ENCODE measurements at regions not wholly inside any gene's neighbourhood (a gene's known extent, or its start where the extent isn't known, plus 50 kb on each side); places are given as distances from the start of the nearest gene placed in this dataset.

- DNase-seq = no peak
Measured at GRCh38 chr5:56540266-56540665, 275.1 kb upstream of the MAP3K1 start.

GRCh38 chr5:56538580-56538979, 276.8 kb upstream of the MAP3K1 start:
- DNase-seq = no peak

DNA sequence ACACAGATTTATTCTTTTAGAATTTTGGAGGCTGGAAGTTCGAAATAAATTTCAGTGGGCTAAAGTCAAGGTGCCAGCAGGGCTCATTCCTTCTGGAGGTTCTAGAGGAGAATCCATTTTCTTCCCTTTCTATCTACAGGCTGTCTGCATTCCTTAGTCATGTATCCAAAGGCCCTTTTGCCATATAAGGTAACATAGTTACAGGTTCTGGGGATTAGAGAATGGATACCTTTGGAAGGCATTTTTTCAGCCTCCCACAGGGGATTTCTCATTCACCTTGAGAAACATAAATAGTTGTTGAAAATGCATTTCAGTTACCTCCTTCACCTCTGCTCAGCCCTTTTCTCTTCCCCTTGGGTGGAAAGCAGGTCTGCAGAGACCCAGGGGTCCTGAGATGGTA, 280.0 kb upstream of the MAP3K1 start:
- DNase-seq = no peak

DNA sequence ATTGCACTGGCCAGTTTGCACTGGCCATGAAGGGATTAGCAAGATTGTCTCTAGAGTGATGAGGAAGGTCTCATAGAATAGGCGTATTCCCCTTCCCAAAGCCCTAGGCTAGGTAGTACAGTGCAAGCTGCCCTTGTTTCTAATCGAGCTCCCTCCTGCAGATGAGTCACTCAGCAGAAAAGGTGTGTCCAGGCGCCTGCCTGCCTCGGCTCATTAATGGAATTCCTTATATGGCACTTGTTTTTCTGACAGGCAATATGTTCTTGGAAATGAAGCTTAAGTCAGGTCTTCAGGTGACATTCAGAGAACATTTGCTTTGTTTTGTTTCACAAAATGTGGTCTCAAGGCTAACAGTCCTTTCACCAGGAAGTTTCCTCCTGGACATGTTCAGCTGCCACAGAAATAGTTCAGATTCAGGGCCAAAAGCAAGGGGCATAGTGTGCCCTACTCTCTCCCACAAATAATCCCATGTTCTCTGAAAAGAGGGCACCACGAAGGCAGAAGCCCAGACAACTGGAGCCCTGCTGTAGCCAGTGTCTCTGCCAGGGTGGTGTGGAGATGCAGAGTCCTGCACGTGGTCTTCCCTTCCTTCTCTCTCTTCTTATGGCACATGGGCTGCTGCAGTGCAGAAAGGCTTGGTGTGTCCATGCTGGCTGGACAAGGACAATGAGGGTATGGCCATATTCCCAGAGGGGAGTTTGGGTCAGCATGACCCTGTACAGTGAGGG, 281.1 kb upstream of the MAP3K1 start:
- no peak for DNase-seq

DNA sequence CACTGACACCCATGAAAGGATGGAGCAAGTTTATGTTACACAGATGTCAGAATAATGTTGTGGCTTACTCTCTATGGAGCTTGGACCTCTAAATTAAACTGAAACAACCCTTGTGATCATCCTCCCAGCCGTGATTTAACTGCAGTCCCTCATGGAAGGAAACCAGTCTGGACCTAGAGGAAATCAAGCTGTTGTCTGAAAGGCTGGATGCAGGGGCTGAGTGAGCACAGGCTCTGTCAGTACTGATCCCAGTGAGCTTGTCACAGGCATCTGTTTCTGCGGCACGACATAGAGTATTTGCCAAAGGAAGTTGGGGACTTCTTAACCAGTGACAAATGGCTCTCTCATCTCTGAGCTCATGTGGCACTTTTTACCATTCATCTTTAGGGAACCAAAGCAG, 282.9 kb upstream of the MAP3K1 start:
- no peak for DNase-seq

- no peak for DNase-seq
Measured at GRCh38 chr5:56530626-56531138, 284.7 kb upstream of the MAP3K1 start.

DNA sequence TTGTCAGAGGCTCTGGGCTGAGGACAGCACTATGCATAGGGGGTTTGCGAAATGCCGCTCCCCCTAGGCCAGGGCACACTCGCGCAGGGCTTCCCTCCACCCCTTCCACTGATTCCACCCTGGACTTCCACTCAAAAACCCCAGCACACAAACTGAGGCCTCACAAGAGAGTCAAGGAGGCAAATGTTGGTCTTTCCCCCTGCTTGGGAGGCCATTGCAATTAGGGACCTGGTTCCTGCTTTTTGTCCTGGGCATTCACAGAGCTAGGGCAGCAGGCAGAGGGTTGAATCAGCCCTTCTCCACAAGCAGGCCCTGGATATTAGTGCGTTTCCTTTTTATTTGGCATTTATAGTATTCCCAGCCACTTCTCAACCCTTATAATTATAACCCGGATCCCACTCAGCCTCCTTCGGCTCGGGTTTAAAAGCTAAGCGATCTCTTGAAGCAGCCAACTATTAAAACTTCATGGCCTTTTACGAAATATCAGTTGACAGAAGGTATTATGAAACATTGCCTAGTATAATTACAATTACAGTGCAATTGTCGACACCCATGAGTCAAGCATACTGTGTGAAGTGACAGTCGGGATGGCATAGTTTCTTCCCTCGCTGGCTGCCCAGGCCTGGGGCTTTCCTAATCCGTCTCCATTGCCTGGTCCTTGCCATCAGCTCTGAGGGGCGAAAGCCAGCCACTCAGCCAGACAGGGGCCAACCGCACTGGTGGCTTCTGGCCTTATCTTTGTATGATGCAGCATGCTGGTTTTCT, 285.5 kb upstream of the MAP3K1 start:
- DNase-seq = no peak

DNA sequence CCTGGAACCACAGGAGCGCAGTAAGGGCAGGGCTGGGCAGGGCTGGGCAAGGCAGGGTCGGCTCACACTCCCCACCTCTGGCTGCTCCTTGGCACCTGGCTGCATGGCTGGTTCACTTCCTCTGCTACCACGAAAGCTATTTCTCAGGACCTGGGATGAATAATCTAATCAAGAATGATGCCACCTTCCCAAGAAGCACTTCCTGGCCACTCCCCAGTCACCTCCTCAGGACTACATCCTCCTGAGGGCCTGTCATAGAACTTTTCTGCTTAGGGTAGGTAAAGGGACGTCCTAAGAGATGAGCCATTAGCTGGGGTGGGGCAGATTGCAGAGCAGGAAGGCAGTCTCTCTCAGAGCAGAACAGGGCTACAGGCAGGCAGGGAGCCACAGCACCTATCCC, 288.2 kb upstream of the MAP3K1 start:
- DNase-seq = no peak

- DNase-seq = no peak
Measured at GRCh38 chr5:56525113-56525512, 290.2 kb upstream of the MAP3K1 start.

DNA sequence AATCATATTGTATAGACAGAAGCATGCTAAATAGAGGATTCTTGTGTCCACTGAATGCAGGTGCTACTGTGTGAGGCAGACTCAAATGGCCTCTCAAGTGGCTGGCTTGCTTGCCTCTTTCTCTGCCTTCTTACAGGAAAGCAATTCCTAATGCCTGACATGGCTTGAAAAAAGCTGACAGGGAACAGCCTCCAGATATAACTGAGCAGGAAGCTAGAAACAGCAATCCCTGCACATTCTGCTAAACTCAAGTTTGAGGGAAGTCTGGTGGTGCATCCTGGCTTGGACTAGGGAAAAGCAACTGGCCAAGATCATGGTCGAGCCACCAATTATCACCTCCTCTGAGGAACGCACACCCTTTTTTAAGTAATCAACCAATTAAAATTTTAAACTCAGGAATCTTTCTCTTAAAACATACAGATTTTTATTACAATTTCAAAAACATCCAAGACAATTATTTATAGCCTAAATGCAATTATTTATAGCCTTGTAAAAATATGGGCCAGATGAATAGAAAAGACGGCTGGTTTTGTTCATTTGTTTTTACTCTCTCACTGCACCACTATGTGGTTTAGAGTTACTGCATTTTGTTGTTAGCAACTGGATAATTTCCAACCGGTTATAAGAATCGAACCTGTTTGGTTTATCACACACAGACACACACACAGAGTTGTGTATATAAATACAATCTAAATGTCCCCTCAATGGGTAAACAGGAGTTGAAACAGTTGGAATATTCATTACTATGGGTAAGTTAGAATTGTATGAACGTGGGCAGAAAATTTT, 290.9 kb upstream of the ANKRD55 start:
- no peak for DNase-seq

DNA sequence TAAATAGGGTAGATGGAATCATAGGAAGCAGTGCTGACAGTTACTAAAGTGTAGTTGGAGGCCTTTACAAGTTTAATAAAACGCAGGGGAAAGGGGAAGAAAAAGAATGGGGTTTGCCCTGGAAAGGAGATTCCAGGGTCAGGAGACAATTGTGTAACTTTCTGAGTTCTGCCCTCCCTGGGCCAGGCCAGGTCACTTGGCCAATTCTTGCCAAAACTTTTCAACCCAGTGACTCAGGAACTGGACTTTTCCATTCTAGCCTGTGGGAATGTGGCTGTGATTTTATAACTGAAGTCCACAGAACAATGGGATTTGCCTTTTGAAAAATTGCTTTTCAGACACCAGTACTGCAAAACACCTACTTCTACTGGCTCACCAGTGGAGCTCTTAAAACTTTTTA, 289.8 kb upstream of the ANKRD55 start:
- DNase-seq = no peak

GRCh38 chr5:56522169-56522568, 289.0 kb upstream of the ANKRD55 start:
- DNase-seq = no peak

- DNase-seq = no peak
Measured at GRCh38 chr5:56520986-56521730, 288.0 kb upstream of the ANKRD55 start.

- no peak for DNase-seq
Measured at GRCh38 chr5:56518820-56519219, 285.7 kb upstream of the ANKRD55 start.

DNA sequence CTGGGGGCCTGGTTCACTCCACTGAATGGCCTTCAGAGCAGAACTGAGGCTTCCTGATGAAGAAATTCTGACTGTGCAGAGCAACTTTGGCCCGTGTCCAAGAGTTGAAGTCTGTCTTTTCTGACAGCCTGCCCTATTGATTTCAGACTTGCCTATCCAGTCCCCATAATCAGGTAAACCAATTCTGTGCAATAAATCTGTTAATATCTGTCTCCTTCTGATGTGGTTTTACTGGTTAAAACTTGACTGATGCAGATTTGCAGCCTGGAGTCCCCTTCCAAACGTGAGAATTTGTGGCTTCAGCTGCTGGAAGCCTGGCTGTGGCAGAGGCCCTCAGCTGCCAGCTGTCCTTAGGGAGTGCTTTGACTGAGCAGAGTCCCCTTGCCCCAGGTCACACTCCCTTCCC, 283.9 kb upstream of the ANKRD55 start:
- DNase-seq = no peak

DNA sequence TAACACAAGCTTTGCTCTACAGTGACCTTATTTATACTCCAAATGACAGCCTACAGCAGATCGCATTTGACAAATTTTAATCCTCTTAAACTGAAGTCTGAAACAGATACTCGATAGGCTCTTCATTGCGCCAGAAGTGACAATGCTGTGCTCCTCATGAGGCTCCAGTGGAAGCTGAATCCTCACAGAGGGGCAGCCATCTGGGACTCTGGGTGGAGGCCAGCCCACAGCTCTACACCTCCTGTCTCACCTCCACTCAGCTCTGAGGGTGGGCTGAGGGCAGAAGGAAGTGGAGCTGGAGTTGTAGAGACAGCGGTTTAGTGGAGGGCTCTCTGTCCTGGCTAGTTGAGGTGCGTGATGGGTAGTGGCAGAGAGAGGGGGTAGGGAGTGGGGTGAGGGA, 283.3 kb upstream of the ANKRD55 start:
- no peak for DNase-seq

GRCh38 chr5:56516035-56516434, 282.9 kb upstream of the ANKRD55 start:
- no peak for DNase-seq

DNA sequence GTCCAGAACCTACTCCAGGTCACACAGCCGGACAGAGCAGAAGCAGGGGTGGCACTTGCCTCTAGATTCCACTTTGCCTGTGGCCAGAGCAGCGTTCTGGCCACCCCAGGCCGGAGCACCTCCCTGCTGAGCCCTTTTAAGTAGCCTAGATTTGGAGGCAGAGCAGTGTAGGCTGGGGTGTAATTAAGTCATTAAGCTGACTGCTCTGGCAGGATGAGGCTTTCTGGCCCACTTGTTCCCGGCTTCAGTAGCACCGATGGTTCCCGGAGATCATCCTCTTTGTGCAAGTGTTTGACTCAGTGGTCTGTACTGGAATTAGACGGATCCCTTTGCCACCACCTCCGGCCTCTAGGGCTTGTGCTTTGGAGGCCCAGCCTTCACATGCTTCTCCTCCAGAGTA, 281.9 kb upstream of the ANKRD55 start:
- no peak for DNase-seq

DNA sequence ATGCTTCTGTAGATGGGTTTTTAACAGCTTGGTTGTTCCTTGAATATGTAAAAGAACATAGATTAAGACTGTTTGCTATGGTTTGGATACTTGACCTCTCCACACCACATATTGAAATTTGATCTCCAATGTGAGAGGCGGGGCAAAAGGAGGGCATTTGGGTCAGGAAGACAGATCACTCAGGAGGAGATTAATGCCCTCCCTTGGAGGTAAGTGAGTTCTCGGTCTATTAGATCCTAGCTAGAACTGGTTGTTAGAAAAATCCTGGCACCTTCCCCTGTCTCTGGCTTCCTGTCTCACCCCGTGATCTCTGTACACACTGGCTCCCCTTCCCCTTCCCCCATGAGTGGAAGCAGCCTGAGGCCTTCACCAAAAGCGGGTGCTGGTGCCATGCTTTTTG, 281.1 kb upstream of the ANKRD55 start:
- no peak for DNase-seq

DNA sequence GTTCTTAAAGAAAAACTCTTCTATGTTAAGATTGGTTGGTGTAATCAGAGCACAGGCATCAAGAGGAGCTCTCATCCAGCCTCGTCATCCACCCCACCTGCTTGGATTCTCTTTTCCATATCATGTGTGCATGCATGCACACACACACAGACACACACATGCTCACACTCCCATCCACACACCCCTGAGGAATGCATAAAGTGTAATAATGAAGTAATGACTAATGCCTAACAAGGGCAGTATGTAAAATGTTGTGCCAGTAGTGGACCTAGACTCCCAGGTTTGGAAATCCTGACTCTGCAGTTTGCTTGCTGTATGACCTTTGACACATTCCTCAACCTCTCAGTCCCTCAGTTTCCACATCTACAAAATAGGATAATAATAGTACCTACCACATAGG, 280.0 kb upstream of the ANKRD55 start:
- no peak for DNase-seq

- no peak for DNase-seq
Measured at GRCh38 chr5:56512313-56512996, 279.3 kb upstream of the ANKRD55 start.

DNA sequence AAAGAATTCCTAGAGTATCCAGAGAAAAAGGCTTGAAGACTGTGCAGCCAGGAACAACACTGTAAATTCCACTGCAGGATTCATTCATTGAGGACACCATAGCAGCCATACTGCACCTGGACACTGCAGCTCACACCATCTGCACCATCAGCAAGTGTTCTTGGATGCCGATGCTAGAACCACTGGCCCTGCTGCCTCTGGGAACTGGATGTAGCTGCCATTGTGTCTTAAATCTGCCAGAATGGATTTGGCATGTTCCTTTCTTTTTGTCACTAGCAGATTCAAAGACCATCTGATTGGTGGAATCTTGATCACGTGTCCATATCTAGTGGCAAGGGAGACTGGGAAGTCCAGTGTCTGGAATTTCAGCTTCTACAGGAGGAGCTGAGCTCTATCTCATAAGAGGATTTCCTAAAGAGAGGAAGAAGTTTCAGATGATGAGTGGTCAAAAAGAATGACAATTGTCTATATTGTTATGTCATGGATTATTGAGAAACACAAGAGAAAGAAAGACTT, 278.3 kb upstream of the ANKRD55 start:
- DNase-seq = no peak
